NCI-H1092 treated with DMSO at 0.1 percent for 48 hours (cell line): ENCODE measurements at regions not wholly inside any gene's neighbourhood (a gene's known extent, or its start where the extent isn't known, plus 50 kb on each side); places are given as distances from the start of the nearest gene placed in this dataset.

Experiments
- DNase-seq: peaks from one replicate; lab custom pipeline; 2025; lab: John Stamatoyannopoulos, UW

GRCh38 chr2:128473175-128474035 lies 154.7 kb upstream of the HS6ST1 start:
- no peak for DNase-seq

DNA sequence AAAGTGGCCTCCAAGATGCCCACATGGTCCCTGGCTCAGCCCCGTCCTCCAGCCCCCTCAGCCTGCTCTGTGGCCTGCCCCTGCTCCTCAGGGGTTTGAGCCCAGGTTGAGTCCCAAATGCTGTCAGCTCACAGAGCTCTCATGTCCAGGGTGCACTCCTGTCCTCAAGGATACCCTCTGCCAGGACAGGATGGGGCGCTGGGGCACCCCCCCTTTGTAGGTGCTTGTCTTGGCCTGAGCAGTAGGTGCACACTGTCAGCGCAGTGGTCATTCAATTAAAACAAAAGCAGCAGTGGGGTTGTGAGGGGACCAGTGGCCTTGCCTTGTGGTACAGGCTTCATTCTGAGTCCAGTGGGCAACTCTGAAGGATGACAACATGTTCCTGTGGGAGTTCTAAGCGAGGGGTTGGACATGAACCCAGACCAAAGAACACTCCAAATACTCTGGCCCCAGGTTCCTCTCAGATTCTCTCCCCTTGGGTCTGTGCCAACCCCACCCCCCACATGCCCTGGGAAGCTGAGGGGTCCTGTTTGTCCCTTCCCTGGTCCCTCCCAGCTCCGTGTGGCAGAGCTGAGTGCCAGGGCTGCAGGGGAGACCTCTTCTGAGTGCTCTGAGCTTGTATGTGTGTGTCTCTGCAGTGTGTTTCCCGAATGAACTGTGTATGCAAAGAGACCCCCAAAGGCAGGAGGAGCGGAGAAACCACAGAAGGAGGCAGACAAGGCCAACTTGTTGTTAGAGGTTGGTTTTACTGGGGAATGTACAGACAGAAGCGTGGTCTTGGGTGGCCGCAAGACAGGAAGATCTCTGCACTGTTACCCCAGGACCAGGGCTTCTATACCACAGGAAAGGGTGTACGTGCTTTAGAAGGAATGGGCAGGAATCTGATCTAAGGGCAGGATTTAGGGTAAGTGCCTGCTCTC lies 155.6 kb upstream of the HS6ST1 start:
- no peak for DNase-seq

DNA sequence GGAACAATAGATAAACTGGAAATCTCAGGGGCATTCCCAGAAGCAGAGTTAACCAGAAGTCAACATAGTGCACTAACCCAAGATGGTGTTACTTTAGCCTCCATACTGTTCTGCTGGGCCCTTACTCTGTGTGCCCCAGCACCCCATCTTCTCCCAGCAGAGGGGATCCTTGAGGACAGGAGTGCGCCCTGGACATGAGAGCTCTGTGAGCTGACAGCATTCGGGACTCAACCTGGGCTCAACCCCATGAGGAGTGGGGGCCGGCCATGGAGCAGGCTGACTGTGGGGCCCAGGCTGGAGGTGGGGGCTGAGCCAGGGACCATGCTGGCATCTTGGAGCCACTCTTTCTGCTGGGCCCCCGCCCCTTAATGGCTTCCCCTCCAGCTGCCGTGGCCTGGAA lies 156.3 kb upstream of the HS6ST1 start:
- DNase-seq, result no peak

- no peak for DNase-seq
Measured at GRCh38 chr2:128475427-128476211, 157.0 kb upstream of the HS6ST1 start.

- no peak for DNase-seq
Measured at GRCh38 chr2:128477026-128477820, 158.6 kb upstream of the HS6ST1 start.

- no peak for DNase-seq
Measured at GRCh38 chr2:128477891-128478290, 159.2 kb upstream of the HS6ST1 start.

DNA sequence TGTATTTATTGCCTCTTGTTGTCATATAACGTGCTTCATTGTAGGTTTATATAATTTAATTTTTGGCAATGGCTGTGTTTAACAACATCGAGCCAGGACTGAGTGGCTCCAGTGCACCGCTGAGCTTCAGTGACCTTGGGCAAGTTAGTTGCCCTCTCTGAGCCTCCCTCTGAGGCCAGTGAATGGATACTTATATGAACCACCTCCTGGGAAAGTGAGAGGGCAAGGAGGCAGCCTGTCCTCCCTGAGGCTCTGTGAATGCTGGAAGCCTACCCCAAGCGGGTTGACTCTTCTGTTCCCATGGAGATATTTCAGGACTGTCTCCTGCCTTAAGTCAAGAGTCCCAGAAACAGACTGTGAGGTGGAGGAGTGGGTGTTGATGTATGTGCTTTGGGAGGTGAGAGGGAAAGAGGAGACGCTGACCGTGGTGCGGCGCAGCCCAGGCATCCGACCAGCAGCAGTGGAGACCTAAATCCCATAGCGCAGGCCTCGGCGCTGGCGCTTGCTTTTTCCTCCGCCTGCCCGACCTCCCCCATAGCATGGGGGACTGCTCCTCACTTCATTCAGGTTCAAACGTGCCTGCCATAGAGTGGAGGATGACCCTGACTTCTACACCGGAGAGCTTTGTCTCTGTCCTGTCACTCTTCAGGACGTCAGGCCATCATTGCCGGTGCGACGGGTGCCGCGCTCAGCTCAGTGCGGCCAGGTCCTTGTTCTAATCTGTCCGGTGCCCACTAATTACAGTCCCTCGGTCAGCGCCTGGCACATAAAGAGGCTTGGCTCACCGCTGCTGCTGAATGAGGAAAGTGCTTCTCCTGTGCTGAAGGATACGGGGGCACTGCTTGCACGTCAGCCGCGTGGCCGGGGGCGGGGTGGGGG lies 167.3 kb upstream of the HS6ST1 start:
- DNase-seq, result no peak

DNA sequence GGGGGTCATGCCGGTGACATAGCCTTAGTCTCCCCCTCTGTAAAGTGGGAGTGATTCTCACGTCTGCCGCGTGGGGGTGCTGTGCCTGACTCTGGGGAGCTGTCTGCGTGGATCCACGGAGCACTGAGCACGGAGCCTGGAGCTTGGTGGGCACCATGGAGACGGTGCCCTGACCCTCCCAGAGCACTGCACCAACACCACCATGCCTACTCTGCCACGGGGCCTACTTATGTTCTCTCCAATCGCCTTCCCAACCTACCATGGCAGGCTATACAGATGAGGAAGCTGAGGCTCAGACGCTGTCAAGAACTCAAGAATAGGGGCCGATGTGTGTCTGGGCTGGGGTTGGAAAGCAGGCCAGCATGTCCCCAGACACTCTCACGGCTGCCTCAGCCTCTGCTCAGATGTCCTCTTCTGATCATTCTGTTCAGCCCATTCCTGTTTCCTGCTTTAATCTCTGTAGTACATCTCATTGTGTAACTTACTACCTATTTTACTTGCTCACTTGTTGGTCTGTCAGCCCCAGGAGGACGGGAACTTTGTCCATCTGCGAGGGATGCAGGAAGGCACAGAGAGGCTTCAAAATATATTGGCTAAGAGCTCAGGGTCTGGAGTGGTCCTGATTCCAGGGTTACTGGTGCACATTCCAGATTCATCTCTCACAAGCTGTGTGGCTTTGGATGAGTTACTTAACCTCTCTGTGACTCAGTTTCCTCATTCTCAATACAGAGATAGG lies 168.1 kb upstream of the HS6ST1 start:
- no peak for DNase-seq

DNA sequence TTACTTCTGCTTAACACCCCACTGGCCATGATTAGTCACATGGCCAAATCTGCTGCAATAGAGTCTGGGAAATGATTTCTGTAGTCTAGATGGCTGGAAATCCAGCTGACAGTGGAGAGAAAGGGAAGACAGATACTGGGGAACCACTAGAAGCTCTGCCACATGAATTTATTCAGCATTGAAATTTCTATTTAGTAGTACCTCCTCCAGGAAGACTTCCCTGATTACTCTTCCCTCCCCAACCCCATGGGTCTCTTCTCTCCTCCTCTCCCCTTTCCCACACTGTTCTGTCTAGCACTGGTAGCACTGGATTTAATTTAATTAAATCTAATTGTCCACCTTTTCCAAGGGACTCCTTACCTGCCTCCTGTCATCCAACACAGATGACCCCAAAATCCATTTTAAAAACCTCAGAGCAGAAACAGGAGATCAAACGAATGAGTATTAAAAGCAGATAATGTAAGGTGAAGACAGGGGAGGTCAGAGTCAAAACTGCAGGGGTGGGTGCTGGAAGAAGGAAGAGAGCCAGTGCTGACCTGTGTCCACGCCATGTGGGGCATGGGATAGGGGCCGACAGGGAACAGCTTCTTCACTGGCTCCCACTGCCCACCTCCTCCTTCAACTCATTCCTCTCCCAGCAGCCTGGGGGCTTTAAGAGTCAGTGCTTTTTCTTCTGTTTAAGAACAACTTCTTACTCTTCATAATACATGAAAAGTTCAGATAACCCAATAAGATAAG lies 169.2 kb upstream of the HS6ST1 start:
- DNase-seq, result no peak

GRCh38 chr2:128488434-128488833 lies 169.8 kb upstream of the HS6ST1 start:
- DNase-seq, result no peak

DNA sequence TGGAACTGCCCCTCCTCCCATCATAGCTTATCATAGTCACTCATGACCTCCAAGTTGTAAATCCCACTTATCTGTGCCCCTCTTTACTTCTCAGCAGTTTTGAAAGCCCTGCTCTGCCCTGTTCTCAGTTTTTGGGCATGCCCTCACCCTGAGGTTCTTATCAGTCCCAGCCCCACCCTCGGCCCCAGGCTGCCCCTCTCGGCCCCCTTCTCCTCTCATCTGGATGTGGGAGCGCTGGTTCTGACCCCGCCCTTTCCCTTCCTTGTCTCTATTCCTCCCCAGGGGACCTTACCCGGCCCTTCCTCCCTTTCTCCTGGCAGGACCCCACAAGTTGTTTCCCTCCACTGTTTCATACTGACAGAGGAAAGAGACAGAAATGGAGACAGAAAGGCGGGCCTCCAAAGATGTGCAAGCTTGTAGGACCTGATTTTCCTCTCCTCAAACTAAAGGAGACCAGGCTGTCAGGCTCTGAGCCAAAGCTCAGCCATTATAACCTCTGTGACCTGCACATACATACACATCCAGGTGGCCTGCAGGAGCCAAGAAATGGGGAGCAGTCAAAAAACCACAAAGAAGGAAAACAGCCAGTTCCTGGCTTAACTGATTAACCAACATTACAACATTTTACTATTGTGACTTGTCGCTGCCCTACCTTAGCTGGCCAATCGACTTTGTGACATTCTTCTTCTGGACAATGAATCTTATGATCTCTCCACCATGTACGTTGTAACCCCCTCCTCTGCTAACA lies 171.0 kb upstream of the HS6ST1 start:
- no peak for DNase-seq

GRCh38 chr2:128490321-128490720 lies 171.7 kb upstream of the HS6ST1 start:
- DNase-seq, result no peak

DNA sequence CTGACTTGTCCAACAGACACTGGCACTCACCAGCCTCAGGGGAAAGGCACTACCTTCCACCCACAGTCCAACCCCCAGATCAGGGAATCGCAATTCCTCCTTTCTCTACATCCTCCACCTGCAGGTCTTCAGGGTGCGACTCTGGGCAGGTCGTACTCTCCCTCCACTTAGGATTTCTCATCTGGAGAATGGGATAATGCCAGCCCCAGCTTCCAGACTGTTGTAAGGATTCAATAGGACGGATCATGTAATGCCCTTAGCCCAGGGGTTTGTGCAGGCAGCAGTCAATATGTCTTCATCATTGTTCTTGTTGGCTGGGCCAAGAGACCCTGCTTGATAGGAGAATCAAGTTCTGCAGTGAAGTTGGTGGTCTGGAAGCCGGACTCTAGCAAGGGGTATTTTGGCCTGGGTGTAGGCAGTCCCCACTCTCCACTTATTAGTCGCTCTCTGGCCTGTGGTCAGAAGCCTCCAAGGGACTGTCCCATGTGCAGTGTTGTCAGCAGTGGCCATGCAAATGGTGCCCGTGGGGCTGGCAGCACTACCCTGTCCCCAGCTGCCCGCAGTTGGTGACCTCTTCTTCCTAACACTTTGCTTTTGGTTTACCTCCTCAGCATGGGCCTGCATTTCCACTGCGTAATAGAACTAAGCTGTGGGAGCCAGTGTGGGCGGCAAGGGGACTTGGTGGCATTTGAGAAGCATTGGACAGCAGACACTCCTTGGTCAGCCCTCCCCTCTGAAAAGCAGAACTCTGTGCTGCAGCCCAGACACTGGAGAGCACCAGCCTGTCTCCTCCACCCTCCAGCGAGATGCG lies 172.4 kb upstream of the HS6ST1 start:
- no peak for DNase-seq

DNA sequence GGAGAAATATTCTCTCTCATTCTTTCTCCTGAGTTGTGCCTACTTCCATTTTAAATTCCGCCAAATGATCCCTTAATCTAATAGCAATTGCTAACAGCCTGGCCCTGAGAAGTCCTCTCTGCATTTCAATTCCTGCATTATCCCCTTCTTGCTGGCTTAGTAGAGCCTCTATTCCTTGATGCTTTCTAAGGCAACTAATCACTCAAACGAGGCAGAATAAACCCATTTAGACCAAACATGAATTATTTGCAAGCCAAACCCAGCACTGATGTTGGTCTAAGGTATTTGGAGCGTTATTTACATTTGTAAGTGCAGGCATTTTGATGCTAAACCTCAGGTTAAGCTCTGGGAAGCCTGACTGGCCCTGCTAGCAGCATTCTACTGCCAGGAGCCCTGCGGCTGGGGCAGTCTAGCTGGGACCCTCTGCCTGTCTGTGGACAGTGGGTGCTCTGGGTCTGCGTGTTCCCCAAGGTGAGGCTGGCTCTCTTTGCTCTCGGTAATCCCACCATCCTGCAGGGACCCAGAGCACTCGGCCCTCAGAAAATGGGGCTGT lies 173.1 kb upstream of the HS6ST1 start:
- no peak for DNase-seq

- DNase-seq, result no peak
Measured at GRCh38 chr2:128492966-128493811, 174.5 kb upstream of the HS6ST1 start.

DNA sequence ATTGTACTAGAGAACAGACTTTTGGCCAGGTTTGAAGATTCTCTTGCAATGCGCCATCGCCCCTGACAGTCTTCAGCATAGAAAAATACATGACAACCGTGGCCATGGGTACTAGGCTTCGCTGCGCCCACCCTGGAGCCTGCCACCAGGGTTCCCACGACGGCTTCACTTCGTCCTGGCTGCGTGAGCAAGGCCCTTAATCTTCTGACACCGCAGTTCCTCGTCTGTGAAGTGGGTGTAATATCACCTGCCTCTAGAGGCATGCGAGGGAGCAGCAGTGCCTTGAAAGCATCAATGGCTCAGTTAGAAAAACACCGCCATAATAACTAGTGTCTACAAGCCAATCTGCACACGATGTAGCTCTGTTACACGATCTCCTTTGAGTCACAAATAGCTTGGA lies 175.2 kb upstream of the HS6ST1 start:
- no peak for DNase-seq
